ENCODE measurements at regions not wholly inside any gene's neighbourhood (a gene's known extent, or its start where the extent isn't known, plus 50 kb on each side); places are given as distances from the start of the nearest gene placed in this dataset.
"Not testable (repeated sequence)": the region's sequence is repeated elsewhere in the genome, so short reads cannot be mapped to it uniquely, and the experiment has no call there.

DNA sequence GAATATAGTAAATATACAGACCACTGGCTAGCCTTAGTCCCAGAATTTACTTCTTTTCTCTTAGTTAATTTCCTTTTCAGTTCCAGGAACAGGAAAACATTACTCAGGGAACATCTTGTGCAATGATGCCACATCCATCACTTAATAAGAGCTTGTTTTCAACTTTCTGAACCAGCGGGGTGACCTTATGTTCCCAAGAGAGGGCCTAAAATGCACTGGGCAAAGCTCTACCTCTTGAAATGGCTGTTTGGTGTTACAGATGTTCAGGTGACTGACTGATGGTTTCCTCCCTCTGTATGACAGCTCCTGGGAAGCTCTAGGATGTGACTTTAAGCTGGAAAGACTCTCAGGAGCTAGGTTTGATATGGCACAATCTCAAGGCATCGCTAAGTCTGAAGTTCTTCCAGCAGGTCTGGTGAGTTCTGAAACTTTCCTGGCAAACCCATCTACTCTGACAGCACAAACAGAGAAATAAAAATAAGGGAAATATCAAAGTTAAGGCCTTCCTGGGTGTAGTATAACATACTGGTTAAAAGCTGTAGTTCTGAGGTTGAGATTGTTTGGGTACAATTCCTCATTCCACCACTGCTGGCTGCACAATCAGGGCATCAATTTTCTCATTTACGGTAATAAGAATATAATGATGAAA lies 98.6 kb downstream of the ZIC1 start:
- DNase-seq (ENCODE audit: low read depth), result no peak
- no peak overlapping the region for H3K4me3 ChIP-seq (ENCODE audit: low read depth, low read length)
- TF ChIP-seq, protein P1, sequence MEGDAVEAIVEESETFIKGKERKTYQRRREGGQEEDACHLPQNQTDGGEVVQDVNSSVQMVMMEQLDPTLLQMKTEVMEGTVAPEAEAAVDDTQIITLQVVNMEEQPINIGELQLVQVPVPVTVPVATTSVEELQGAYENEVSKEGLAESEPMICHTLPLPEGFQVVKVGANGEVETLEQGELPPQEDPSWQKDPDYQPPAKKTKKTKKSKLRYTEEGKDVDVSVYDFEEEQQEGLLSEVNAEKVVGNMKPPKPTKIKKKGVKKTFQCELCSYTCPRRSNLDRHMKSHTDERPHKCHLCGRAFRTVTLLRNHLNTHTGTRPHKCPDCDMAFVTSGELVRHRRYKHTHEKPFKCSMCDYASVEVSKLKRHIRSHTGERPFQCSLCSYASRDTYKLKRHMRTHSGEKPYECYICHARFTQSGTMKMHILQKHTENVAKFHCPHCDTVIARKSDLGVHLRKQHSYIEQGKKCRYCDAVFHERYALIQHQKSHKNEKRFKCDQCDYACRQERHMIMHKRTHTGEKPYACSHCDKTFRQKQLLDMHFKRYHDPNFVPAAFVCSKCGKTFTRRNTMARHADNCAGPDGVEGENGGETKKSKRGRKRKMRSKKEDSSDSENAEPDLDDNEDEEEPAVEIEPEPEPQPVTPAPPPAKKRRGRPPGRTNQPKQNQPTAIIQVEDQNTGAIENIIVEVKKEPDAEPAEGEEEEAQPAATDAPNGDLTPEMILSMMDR (IDR thresholded peaks at IDR 0.05; ENCODE audit: low read depth, low read length, missing control alignments), result no peak

GRCh38 chr3:147509448-147509847 lies 100.3 kb downstream of the ZIC1 start:
- TF ChIP-seq, protein P1 (IDR thresholded peaks at IDR 0.05; ENCODE audit: low read depth, low read length, missing control alignments), result no peak
- DNase-seq (ENCODE audit: low read depth), result no peak
- no peak overlapping the region for H3K4me3 ChIP-seq (ENCODE audit: low read depth, low read length)

DNA sequence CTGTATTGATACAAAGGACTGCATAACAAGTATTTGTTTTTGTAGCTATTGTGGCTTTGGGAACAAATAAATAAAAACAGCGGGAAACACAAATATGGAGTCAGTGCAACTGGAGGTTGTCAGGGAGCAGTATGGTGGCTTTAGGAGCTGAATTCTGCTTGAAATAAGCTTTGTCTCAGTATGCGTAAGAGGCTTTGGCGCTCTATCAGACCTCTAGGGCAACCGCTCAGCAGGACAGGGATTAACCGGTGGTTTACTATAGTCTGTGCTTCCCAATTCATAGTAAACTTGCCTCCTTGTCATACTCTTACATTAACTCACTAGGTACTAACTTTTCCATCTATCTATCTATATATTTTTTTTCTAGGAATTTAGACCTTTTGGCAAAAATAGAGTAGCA lies 104.6 kb downstream of the ZIC1 start:
- DNase-seq (ENCODE audit: low read depth), result no peak
- no peak overlapping the region for H3K4me3 ChIP-seq (ENCODE audit: low read depth, low read length)
- TF ChIP-seq, protein P1 (IDR thresholded peaks at IDR 0.05; ENCODE audit: low read depth, low read length, missing control alignments), result no peak

GRCh38 chr3:147514366-147515160 lies 105.4 kb downstream of the ZIC1 start:
- TF ChIP-seq, protein P1 (IDR thresholded peaks at IDR 0.05; ENCODE audit: low read depth, low read length, missing control alignments), result no peak
- no peak overlapping the region for H3K4me3 ChIP-seq (ENCODE audit: low read depth, low read length)
- DNase-seq (ENCODE audit: low read depth), result no peak

- H3K4me3 ChIP-seq (ENCODE audit: low read depth, low read length), result no peak overlapping the region
- TF ChIP-seq, protein P1 (IDR thresholded peaks at IDR 0.05; ENCODE audit: low read depth, low read length, missing control alignments), result no peak
- DNase-seq (ENCODE audit: low read depth), result no peak
These were observed 109.3 kb downstream of the ZIC1 start for GRCh38 chr3:147518465-147518864.

- TF ChIP-seq, protein P1 (IDR thresholded peaks at IDR 0.05; ENCODE audit: low read depth, low read length, missing control alignments), result no peak
- no peak for DNase-seq (ENCODE audit: low read depth)
These were observed 112.5 kb downstream of the ZIC1 start for GRCh38 chr3:147521646-147522045.

GRCh38 chr3:147522780-147523179 lies 113.6 kb downstream of the ZIC1 start:
- not testable (repeated sequence) for H3K4me3 ChIP-seq (ENCODE audit: low read depth, low read length); DNase-seq (ENCODE audit: low read depth)

More at GRCh38 chr3:147521646-147522045, 112.5 kb downstream of the ZIC1 start:
- no peak overlapping the region for H3K4me3 ChIP-seq (ENCODE audit: low read depth, low read length)

All from GM12864 (cell line).